IgD-negative memory B cell (primary cell): ENCODE measurements at regions not wholly inside any gene's neighbourhood (a gene's known extent, or its start where the extent isn't known, plus 50 kb on each side); places are given as distances from the start of the nearest gene placed in this dataset.

Experiments used
- H3K27ac Mint-ChIP-seq, 3 donors: one replicate each; pipeline ENCODE4 v1.8.0; 2020 to 2022; ENCODE audit warnings: mild to moderate bottlenecking in 3 of 3, mixed read lengths in 3 of 3, moderate library complexity in 1 of 3
- H3K27me3 Mint-ChIP-seq: one replicate; pipeline ENCODE4 v1.8.0; 2021; ENCODE audit warnings: mixed read lengths
- H3K36me3 Mint-ChIP-seq: one replicate; pipeline ENCODE4 v1.8.0; 2020; ENCODE audit warnings: mild to moderate bottlenecking, mixed read lengths
- H3K4me1 Mint-ChIP-seq, 3 donors: one replicate each; pipeline ENCODE4 v1.8.0; 2020 to 2022; ENCODE audit warnings: mixed read lengths in 3 of 3, mild to moderate bottlenecking in 1 of 3
- H3K4me3 Mint-ChIP-seq, 4 donors: one replicate each; pipeline ENCODE4 v1.8.0; 2020 to 2022; ENCODE audit warnings: mild to moderate bottlenecking in 4 of 4, mixed read lengths in 4 of 4, moderate library complexity in 3 of 4
- H3K9me3 Mint-ChIP-seq, 3 donors: one replicate each; pipeline ENCODE4 v1.8.0; 2020 to 2021; ENCODE audit warnings: mixed read lengths in 3 of 3, mild to moderate bottlenecking in 1 of 3

GRCh38 chr7:17142831-17143541 lies 155.5 kb upstream of the AHR start:
- H3K36me3 Mint-ChIP-seq, result peaks cover 4% of the 10 kb centered on the region
- peaks cover 14 to 22% (median 15%) of the 10 kb centered on the region in 3 donors for H3K4me1 Mint-ChIP-seq
- peak overlapping the region; percentile 13 to 80 (median 45) for H3K4me3 Mint-ChIP-seq
- H3K27ac Mint-ChIP-seq, result no peak overlapping the region
- no peaks in the 10 kb centered on the region for H3K27me3 Mint-ChIP-seq
- H3K9me3 Mint-ChIP-seq, result no peaks in the 10 kb centered on the region

GRCh38 chr7:17144322-17144721 lies 154.1 kb upstream of the AHR start:
- Mint-ChIP-seq H3K27me3 (no peaks in the 10 kb centered on the region), H3K27ac (no peak overlapping the region), H3K4me1 (peaks cover 14 to 22% (median 15%) of the 10 kb centered on the region in 3 donors), H3K36me3 (peaks cover 4% of the 10 kb centered on the region), H3K9me3 (no peaks in the 10 kb centered on the region), H3K4me3 (peak overlapping the region in 1 of 4 donors; percentile 53)

GRCh38 chr7:17146621-17147020 lies 151.8 kb upstream of the AHR start:
- H3K27me3 Mint-ChIP-seq, result no peaks in the 10 kb centered on the region
- H3K4me1 Mint-ChIP-seq, result peaks cover 19 to 28% (median 19%) of the 10 kb centered on the region in 3 donors
- H3K4me3 Mint-ChIP-seq, result no peak overlapping the region
- H3K36me3 Mint-ChIP-seq, result peaks cover 4% of the 10 kb centered on the region
- peaks cover 0 to 2% (median 0%) of the 10 kb centered on the region in 3 donors for H3K9me3 Mint-ChIP-seq
- H3K27ac Mint-ChIP-seq, result no peak overlapping the region

- Mint-ChIP-seq H3K27ac (no peak overlapping the region), H3K9me3 (peaks cover 0 to 2% (median 0%) of the 10 kb centered on the region in 3 donors), H3K27me3 (no peaks in the 10 kb centered on the region), H3K36me3 (peaks cover 4% of the 10 kb centered on the region), H3K4me1 (peaks cover 19 to 27% (median 19%) of the 10 kb centered on the region in 3 donors), H3K4me3 (no peak overlapping the region)
Observed at GRCh38 chr7:17147409-17147808, 151.0 kb upstream of the AHR start.

- H3K4me3 Mint-ChIP-seq, result no peak overlapping the region
- peaks cover 0 to 2% (median 0%) of the 10 kb centered on the region in 3 donors for H3K9me3 Mint-ChIP-seq
- no peak overlapping the region for H3K27ac Mint-ChIP-seq
- H3K4me1 Mint-ChIP-seq, result peaks cover 16 to 18% (median 17%) of the 10 kb centered on the region in 3 donors
- no peaks in the 10 kb centered on the region for H3K27me3 Mint-ChIP-seq
- H3K36me3 Mint-ChIP-seq, result peaks cover 4% of the 10 kb centered on the region
Observed at GRCh38 chr7:17150018-17150417, 148.4 kb upstream of the AHR start.

GRCh38 chr7:17152721-17153120 lies 145.7 kb upstream of the AHR start:
- peaks cover 0 to 2% (median 0%) of the 10 kb centered on the region in 3 donors for H3K9me3 Mint-ChIP-seq
- no peak overlapping the region for H3K27ac Mint-ChIP-seq
- no peaks in the 10 kb centered on the region for H3K27me3 Mint-ChIP-seq
- no peaks in the 10 kb centered on the region for H3K36me3 Mint-ChIP-seq
- H3K4me3 Mint-ChIP-seq, result peak overlapping the region in 1 of 4 donors; percentile 68
- peaks cover 14 to 16% (median 14%) of the 10 kb centered on the region in 3 donors for H3K4me1 Mint-ChIP-seq

GRCh38 chr7:17153536-17153935 lies 144.9 kb upstream of the AHR start:
- no peak overlapping the region for H3K27ac Mint-ChIP-seq
- no peak overlapping the region for H3K4me3 Mint-ChIP-seq
- H3K4me1 Mint-ChIP-seq, result peaks cover 14 to 18% (median 14%) of the 10 kb centered on the region in 3 donors
- no peaks in the 10 kb centered on the region for H3K36me3 Mint-ChIP-seq
- H3K27me3 Mint-ChIP-seq, result no peaks in the 10 kb centered on the region
- H3K9me3 Mint-ChIP-seq, result peaks cover 0 to 2% (median 2%) of the 10 kb centered on the region in 3 donors

- H3K9me3 Mint-ChIP-seq, result peaks cover 0 to 2% (median 2%) of the 10 kb centered on the region in 3 donors
- peaks cover 17 to 24% (median 18%) of the 10 kb centered on the region in 3 donors for H3K4me1 Mint-ChIP-seq
- H3K27me3 Mint-ChIP-seq, result no peaks in the 10 kb centered on the region
- no peak overlapping the region for H3K4me3 Mint-ChIP-seq
- no peaks in the 10 kb centered on the region for H3K36me3 Mint-ChIP-seq
- H3K27ac Mint-ChIP-seq, result no peak overlapping the region
Observed at GRCh38 chr7:17155529-17155928, 142.9 kb upstream of the AHR start.

- H3K27ac Mint-ChIP-seq, result no peak overlapping the region
- no peak overlapping the region for H3K4me3 Mint-ChIP-seq
- peaks cover 10 to 16% (median 11%) of the 10 kb centered on the region in 3 donors for H3K4me1 Mint-ChIP-seq
- H3K9me3 Mint-ChIP-seq, result peaks cover 0 to 6% (median 2%) of the 10 kb centered on the region in 3 donors
- H3K36me3 Mint-ChIP-seq, result peaks cover 1% of the 10 kb centered on the region
- H3K27me3 Mint-ChIP-seq, result no peaks in the 10 kb centered on the region
Observed at GRCh38 chr7:17158261-17158660, 140.2 kb upstream of the AHR start.

GRCh38 chr7:17159500-17160037 lies 138.9 kb upstream of the AHR start:
- peaks cover 0 to 6% (median 2%) of the 10 kb centered on the region in 3 donors for H3K9me3 Mint-ChIP-seq
- H3K36me3 Mint-ChIP-seq, result peaks cover 1% of the 10 kb centered on the region
- peak overlapping the region in 2 of 3 donors; percentile 28 to 30 for H3K27ac Mint-ChIP-seq
- H3K4me3 Mint-ChIP-seq, result no peak overlapping the region
- peaks cover 9 to 12% (median 10%) of the 10 kb centered on the region in 3 donors for H3K4me1 Mint-ChIP-seq
- H3K27me3 Mint-ChIP-seq, result no peaks in the 10 kb centered on the region

GRCh38 chr7:17166824-17167379 lies 131.6 kb upstream of the AHR start:
- Mint-ChIP-seq H3K36me3 (peaks cover 1% of the 10 kb centered on the region), H3K4me1 (no peaks in the 10 kb centered on the region), H3K27ac (no peak overlapping the region), H3K9me3 (peaks cover 0 to 4% (median 0%) of the 10 kb centered on the region in 3 donors), H3K27me3 (no peaks in the 10 kb centered on the region), H3K4me3 (no peak overlapping the region)

- Mint-ChIP-seq H3K4me3 (no peak overlapping the region), H3K9me3 (no peaks in the 10 kb centered on the region), H3K4me1 (no peaks in the 10 kb centered on the region), H3K27ac (no peak overlapping the region), H3K27me3 (no peaks in the 10 kb centered on the region), H3K36me3 (no peaks in the 10 kb centered on the region)
Observed at GRCh38 chr7:17168416-17168815, 130.0 kb upstream of the AHR start.

- Mint-ChIP-seq H3K36me3 (no peaks in the 10 kb centered on the region), H3K4me1 (no peaks in the 10 kb centered on the region), H3K4me3 (no peak overlapping the region), H3K9me3 (no peaks in the 10 kb centered on the region), H3K27me3 (no peaks in the 10 kb centered on the region), H3K27ac (no peak overlapping the region)
Observed at GRCh38 chr7:17171427-17171826, 127.0 kb upstream of the AHR start.

GRCh38 chr7:17176371-17177032 lies 122.0 kb upstream of the AHR start:
- no peaks in the 10 kb centered on the region for H3K9me3 Mint-ChIP-seq
- H3K4me1 Mint-ChIP-seq, result no peaks in the 10 kb centered on the region
- H3K36me3 Mint-ChIP-seq, result no peaks in the 10 kb centered on the region
- H3K27me3 Mint-ChIP-seq, result no peaks in the 10 kb centered on the region
- H3K27ac Mint-ChIP-seq, result no peak overlapping the region
- no peak overlapping the region for H3K4me3 Mint-ChIP-seq

GRCh38 chr7:17178545-17178944 lies 119.9 kb upstream of the AHR start:
- Mint-ChIP-seq H3K4me1 (no peaks in the 10 kb centered on the region), H3K27me3 (no peaks in the 10 kb centered on the region), H3K9me3 (no peaks in the 10 kb centered on the region)

More at GRCh38 chr7:17178545-17178944, 119.9 kb upstream of the AHR start:
- no peak overlapping the region for H3K4me3 Mint-ChIP-seq
- no peaks in the 10 kb centered on the region for H3K36me3 Mint-ChIP-seq
- H3K27ac Mint-ChIP-seq, result no peak overlapping the region
